ENCODE measurements at regions not wholly inside any gene's neighbourhood (a gene's known extent, or its start where the extent isn't known, plus 50 kb on each side); places are given as distances from the start of the nearest gene placed in this dataset.

- TF ChIP-seq, protein P1, sequence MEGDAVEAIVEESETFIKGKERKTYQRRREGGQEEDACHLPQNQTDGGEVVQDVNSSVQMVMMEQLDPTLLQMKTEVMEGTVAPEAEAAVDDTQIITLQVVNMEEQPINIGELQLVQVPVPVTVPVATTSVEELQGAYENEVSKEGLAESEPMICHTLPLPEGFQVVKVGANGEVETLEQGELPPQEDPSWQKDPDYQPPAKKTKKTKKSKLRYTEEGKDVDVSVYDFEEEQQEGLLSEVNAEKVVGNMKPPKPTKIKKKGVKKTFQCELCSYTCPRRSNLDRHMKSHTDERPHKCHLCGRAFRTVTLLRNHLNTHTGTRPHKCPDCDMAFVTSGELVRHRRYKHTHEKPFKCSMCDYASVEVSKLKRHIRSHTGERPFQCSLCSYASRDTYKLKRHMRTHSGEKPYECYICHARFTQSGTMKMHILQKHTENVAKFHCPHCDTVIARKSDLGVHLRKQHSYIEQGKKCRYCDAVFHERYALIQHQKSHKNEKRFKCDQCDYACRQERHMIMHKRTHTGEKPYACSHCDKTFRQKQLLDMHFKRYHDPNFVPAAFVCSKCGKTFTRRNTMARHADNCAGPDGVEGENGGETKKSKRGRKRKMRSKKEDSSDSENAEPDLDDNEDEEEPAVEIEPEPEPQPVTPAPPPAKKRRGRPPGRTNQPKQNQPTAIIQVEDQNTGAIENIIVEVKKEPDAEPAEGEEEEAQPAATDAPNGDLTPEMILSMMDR (IDR thresholded peaks at IDR 0.05): no peak
- no peak for TF ChIP-seq POLR2A (IDR thresholded peaks at IDR 0.05)
Observed at GRCh38 chr6:21522143-21522747, 71.3 kb upstream of the SOX4 start.
